Gastrocnemius medialis (tissue), 4 donors: ENCODE measurements at regions not wholly inside any gene's neighbourhood (a gene's known extent, or its start where the extent isn't known, plus 50 kb on each side); places are given as distances from the start of the nearest gene placed in this dataset.

Experiments used
- POLR2A ChIP-seq, 2 donors: fragments of 450-650 bp; IDR thresholded peaks; one replicate each; pipeline ENCODE4 v1.6.1; 2017; ENCODE audit warnings: antibody characterized with exemption in 2 of 2, mild to moderate bottlenecking in 2 of 2, moderate library complexity in 2 of 2
- TF ChIP-seq, protein P1 (sequence below), 5 experiments: fragments of 450-650 bp in 3 of 5; fragments of 200-600 bp in 2 of 5; sonication (generic) in 2 of 5; IDR thresholded peaks in 4 of 5; conservative IDR thresholded peaks in 1 of 5; 1 replicate in 4 of 5; 2 replicates in 1 of 5; pipeline ENCODE4 v1.5.1; 2016 to 2019; ENCODE audit warnings: antibody characterized with exemption in 5 of 5, mild to moderate bottlenecking in 3 of 5, moderate library complexity in 3 of 5

DNA sequence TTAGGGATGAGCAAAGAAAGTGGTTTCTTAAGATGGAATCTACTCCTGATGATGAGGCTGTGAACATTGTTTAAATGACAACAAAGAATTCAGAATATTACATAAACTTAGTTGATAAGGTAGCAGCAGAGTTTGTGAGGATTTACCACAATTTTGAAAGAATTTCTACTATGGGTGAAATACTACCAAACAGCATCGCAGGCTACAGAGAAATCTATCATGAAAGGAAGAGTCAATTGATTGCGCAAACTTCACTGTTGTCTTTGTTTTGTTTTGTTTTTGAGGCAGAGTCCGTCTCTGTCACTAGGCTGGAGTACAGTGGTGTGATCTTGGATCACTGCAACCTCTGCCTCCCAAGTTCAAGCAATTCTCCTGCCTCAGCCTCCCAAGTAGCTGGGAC is 107.4 kb upstream of the SLC6A6 start:
- TF ChIP-seq, protein P1, sequence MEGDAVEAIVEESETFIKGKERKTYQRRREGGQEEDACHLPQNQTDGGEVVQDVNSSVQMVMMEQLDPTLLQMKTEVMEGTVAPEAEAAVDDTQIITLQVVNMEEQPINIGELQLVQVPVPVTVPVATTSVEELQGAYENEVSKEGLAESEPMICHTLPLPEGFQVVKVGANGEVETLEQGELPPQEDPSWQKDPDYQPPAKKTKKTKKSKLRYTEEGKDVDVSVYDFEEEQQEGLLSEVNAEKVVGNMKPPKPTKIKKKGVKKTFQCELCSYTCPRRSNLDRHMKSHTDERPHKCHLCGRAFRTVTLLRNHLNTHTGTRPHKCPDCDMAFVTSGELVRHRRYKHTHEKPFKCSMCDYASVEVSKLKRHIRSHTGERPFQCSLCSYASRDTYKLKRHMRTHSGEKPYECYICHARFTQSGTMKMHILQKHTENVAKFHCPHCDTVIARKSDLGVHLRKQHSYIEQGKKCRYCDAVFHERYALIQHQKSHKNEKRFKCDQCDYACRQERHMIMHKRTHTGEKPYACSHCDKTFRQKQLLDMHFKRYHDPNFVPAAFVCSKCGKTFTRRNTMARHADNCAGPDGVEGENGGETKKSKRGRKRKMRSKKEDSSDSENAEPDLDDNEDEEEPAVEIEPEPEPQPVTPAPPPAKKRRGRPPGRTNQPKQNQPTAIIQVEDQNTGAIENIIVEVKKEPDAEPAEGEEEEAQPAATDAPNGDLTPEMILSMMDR (IDR thresholded peaks at IDR 0.05 in 4 of 5, conservative IDR thresholded peaks at IDR 0.05 in 1 of 5), result no peak
- TF ChIP-seq POLR2A (IDR thresholded peaks at IDR 0.05), result no peak
